ENCODE measurements at regions not wholly inside any gene's neighbourhood (a gene's known extent, or its start where the extent isn't known, plus 50 kb on each side); places are given as distances from the start of the nearest gene placed in this dataset.
"Not testable (repeated sequence)": the region's sequence is repeated elsewhere in the genome, so short reads cannot be mapped to it uniquely, and the experiment has no call there.

GRCh38 chr21:33968080-33968994 lies 52.7 kb upstream of the ATP5PO start:
- H3K4me3 ChIP-seq (ENCODE audit: low read depth, low read length), result peak overlapping the region; percentile 10
- peak; percentile 81 for DNase-seq (ENCODE audit: low read depth)
- TF ChIP-seq, protein P1, sequence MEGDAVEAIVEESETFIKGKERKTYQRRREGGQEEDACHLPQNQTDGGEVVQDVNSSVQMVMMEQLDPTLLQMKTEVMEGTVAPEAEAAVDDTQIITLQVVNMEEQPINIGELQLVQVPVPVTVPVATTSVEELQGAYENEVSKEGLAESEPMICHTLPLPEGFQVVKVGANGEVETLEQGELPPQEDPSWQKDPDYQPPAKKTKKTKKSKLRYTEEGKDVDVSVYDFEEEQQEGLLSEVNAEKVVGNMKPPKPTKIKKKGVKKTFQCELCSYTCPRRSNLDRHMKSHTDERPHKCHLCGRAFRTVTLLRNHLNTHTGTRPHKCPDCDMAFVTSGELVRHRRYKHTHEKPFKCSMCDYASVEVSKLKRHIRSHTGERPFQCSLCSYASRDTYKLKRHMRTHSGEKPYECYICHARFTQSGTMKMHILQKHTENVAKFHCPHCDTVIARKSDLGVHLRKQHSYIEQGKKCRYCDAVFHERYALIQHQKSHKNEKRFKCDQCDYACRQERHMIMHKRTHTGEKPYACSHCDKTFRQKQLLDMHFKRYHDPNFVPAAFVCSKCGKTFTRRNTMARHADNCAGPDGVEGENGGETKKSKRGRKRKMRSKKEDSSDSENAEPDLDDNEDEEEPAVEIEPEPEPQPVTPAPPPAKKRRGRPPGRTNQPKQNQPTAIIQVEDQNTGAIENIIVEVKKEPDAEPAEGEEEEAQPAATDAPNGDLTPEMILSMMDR (IDR thresholded peaks at IDR 0.05; ENCODE audit: insufficient read depth, low read length), result no peak

DNA sequence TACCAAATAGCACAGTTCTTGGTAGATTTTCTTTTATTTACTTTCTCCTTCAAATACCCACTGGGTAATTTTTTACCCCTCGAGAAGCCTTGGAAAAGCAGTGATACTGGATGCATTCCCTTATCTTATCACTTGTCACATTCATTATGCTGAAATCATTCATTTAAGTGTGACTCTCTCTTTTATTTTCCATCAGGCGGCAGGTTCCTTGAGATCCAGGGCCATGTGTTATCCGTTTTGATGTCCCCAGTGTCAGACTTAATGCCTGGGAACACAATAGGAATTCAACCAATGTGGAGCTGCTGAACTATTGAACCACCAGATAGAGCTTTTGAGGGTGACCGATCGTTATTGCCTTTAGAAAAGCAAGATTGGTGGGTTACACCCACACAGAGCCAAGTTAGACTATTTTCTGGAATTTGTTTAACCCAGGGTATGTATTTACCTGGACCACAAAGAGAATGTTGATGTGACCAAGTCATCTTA lies 51.5 kb upstream of the ATP5PO start:
- peak; percentile 44 for DNase-seq (ENCODE audit: low read depth)
- H3K4me3 ChIP-seq (ENCODE audit: low read depth, low read length), result no peak overlapping the region
- TF ChIP-seq, protein P1 (IDR thresholded peaks at IDR 0.05; ENCODE audit: insufficient read depth, low read length), result no peak

DNA sequence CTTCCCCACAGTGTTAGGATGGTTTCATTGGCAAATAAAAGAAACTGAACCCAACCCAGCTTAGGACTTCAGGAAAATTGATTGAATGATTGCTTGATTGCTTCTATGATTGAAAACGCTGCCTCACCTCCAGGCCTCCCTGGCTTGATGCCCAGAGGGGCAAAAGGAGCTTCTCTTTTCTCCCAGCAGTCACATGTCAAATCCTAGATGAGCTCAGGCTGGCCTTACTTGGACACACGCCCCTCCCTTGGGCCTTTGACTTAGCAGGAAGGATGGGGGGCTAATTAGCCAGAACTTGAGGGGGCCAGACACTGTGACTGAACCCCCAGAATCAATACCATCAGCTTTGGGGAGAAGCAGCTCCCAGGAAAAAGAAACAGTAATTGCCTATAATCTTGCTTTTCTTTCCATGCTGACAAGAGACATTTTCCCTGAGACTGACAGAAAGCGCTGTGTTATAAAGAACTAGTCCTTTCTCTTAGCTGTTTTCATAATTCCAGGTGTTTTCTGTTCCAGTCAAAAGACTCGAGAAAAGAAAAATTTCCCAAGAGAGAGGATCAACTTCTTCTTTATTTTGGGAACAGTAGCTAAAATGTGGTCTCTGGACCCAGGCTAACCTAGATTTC lies 50.8 kb upstream of the ATP5PO start:
- TF ChIP-seq, protein P1 (IDR thresholded peaks at IDR 0.05; ENCODE audit: insufficient read depth, low read length), result no peak

GRCh38 chr21:33965662-33966061 lies 50.1 kb upstream of the ATP5PO start:
- not testable (repeated sequence) for H3K4me3 ChIP-seq (ENCODE audit: low read depth, low read length); DNase-seq (ENCODE audit: low read depth)

More for the DNA sequence above, 50.8 kb upstream of the ATP5PO start:
- DNase-seq (ENCODE audit: low read depth), result no peak
- H3K4me3 ChIP-seq (ENCODE audit: low read depth, low read length), result no peak overlapping the region
